BJ (cell line): ENCODE measurements at regions not wholly inside any gene's neighbourhood (a gene's known extent, or its start where the extent isn't known, plus 50 kb on each side); places are given as distances from the start of the nearest gene placed in this dataset.
A peak's percentile ranks its signal among the peaks of the same experiment; 100 is the strongest.
"Not testable (repeated sequence)": the region's sequence is repeated elsewhere in the genome, so short reads cannot be mapped to it uniquely, and the experiment has no call there.

Experiments
- CTCF ChIA-PET: fragments of 350-600 bp; formaldehyde crosslinking; extraction: SDS; loops from one replicate; lab custom pipeline; 2021; ENCODE audit warnings: antibody characterized with exemption, inconsistent platforms; lab: Yijun Ruan, JAX
- POLR2A ChIA-PET: fragments of 300-600 bp; sonication (Branson Sonifier 250); formaldehyde crosslinking; extraction: SDS; loops from one replicate; lab custom pipeline; 2021; ENCODE audit warnings: antibody characterized with exemption; lab: Charles Lee
- DNase-seq: peaks from one replicate; pipeline ENCODE4 v3.0.0-alpha.2; 2011; ENCODE audit warnings: low read depth
- H3K27me3 ChIP-seq: 2 replicates; pipeline ENCODE4 v1.6.0; 2011; ENCODE audit warnings: low read length; ENCODE audit not compliant: control insufficient read depth, insufficient read depth
- H3K36me3 ChIP-seq: 2 replicates; pipeline ENCODE4 v1.5.1; 2011; ENCODE audit warnings: low read length; ENCODE audit not compliant: control insufficient read depth, insufficient read depth
- H3K4me3 ChIP-seq: 2 replicates; pipeline ENCODE4 v1.5.1; 2011; ENCODE audit warnings: low read depth, mild to moderate bottlenecking, control low read depth, low read length
- CTCF ChIP-seq: IDR thresholded peaks from 2 replicates; pipeline ENCODE4 v1.5.1; 2011; ENCODE audit warnings: low read depth, mild to moderate bottlenecking, control low read depth, inconsistent platforms, low read length, moderate library complexity; ENCODE audit not compliant: insufficient read depth

- no peak for TF ChIP-seq CTCF
- H3K27me3 ChIP-seq: no peaks in the 10 kb centered on the region
- no peak for DNase-seq
- no peak overlapping the region for H3K4me3 ChIP-seq
- ChIA-PET POLR2A (no interaction called here), CTCF (no interaction called here)
- no peaks in the 10 kb centered on the region for H3K36me3 ChIP-seq
Measured at GRCh38 chr1:143748906-143749305, 222.9 kb downstream of the FAM72C start.

DNA sequence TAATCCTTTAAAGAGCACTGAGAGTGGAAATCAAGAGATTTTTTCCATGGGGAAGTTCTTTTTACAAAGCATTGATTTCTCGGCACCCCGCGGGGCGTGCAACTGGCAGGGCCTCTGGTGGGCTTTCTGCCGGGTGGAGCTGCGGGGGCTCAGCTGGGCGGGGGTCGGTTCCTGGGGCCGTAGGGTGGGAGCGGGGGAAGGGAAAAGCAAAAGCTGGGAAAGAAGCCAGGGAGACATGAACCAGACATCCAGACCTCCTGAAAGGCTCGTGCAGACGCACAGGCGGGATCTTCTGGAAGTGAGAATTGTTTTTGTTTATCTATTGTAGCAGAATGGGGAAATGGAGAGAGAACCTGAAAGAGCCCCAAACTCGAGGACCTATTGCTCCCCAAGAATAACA lies 235.2 kb downstream of the FAM72C start:
- no peak for TF ChIP-seq CTCF
- ChIA-PET POLR2A (no interaction called here), CTCF (no interaction called here)
- Histone ChIP-seq H3K36me3 (no peaks in the 10 kb centered on the region), H3K4me3 (no peak overlapping the region), H3K27me3 (0 out of 2 replicates have a peak, but pooled peaks cover 1% of the 10 kb centered on the region)
- no peak for DNase-seq

DNA sequence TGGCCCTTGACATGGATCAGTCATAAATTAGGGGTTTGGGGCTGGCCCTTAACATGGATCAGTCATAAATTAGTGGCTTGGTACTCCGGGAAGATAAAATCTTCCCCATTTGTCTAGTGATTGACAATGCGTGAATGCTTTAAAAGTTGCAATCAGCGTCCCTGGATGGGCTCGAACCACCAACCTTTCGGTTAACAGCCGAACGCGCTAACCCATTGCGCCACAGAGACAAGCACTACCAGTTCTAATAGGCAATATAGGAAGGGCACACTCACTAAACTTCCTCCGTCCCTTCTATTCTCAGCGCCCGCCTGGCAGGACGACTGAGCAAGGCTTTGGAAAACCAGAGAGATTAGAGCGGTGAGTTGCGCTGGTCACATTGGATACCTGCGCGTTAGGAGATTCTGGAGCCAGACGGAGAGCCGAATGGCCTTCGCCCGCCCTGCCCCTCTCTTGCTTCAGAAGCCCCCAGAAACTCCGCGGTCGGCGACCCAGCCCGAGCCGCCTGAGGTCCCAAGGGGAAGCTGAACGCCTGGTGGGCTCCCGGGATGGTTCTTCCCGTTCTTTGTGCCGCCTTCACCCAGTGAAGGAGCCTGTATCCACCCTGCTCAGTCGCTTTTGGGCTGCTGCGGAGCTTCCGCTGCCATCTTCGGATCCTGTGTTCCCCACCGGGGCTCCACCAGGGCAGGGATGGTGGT lies 235.9 kb downstream of the FAM72C start:
- ChIA-PET POLR2A (no interaction called here), CTCF (no interaction called here)
- TF ChIP-seq CTCF: no peak
- no peak overlapping the region for H3K4me3 ChIP-seq
- DNase-seq: no peak
- H3K36me3 ChIP-seq: no peaks in the 10 kb centered on the region
- 0 out of 2 replicates have a peak, but pooled peaks cover 1% of the 10 kb centered on the region for H3K27me3 ChIP-seq

DNA sequence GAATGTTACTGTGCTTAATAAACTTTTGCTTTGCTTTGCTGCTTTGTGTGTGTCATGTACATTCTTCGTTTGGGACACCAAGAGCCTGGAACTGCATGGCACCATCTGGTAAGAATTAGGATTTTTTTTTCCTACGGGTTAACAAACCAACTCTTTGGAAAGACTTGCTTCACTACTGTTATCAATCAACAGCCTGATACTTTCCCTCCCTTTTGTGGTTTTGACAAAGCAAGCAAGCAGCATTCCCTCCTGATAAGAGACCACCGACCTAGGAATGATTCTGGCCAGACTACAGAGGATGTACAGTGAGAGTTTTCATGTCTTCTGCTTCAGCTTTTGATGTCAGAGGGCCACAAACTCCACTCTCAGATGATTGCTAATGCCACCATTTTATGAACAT lies 237.5 kb downstream of the FAM72C start:
- H3K36me3 ChIP-seq, H3K27me3 ChIP-seq, H3K4me3 ChIP-seq, POLR2A ChIA-PET, DNase-seq: not testable (repeated sequence)
- CTCF ChIA-PET: interaction anchor here (0.5 kb wide), 1 partner anchor 104 kb away, joined by 3 read pairs; no protein-coding TSS in a partner anchor

DNA sequence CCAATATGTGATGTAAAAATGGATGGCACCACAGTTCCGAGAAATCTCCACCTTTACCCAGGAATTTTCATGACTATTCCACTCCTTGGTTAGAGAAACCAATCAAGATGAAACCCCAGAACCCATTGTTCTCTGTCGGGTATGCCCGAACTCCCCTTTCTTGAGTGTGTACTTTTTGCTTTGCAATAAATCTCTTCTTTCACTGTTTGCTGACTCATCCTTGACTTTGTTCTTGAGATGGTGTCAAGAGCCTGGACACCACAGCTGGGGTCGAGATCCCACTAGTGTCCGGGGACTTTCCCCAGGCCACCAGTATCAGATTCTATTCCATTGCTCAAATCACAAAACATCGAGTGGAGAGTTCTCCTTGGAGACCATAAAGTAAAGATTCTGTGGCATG lies 240.9 kb downstream of the FAM72C start:
- POLR2A ChIA-PET, DNase-seq, H3K36me3 ChIP-seq, H3K4me3 ChIP-seq, H3K27me3 ChIP-seq, CTCF ChIA-PET: not testable (repeated sequence)

GRCh38 chr1:143729449-143730111 lies 242.2 kb downstream of the FAM72C start:
- H3K27me3 ChIP-seq, H3K36me3 ChIP-seq, CTCF ChIA-PET, DNase-seq, POLR2A ChIA-PET: not testable (repeated sequence)
- peak overlapping the region; percentile 18 for H3K4me3 ChIP-seq

- CTCF ChIA-PET, H3K27me3 ChIP-seq, H3K4me3 ChIP-seq, POLR2A ChIA-PET, DNase-seq, H3K36me3 ChIP-seq: not testable (repeated sequence)
Measured at GRCh38 chr1:143728802-143729448, 242.9 kb downstream of the FAM72C start.
